H9 (cell line): ENCODE measurements at regions not wholly inside any gene's neighbourhood (a gene's known extent, or its start where the extent isn't known, plus 50 kb on each side); places are given as distances from the start of the nearest gene placed in this dataset.

Source experiments
- DNase-seq: peaks from one replicate; pipeline ENCODE4 v3.0.0-alpha.2; 2017
- H2AFZ ChIP-seq: one replicate; pipeline ENCODE4 v1.6.1; 2013; ENCODE audit warnings: mild to moderate bottlenecking, low read length, control low read depth, moderate library complexity
- H2AK5ac ChIP-seq: 2 replicates; pipeline ENCODE4 v1.6.1; 2013; ENCODE audit warnings: low read length, control low read depth, mixed read lengths; ENCODE audit not compliant: insufficient read length
- H2BK120ac ChIP-seq: one replicate; pipeline ENCODE4 v1.6.1; 2013; ENCODE audit warnings: low read depth, mild to moderate bottlenecking, low read length, control low read depth, inconsistent platforms; ENCODE audit not compliant: poor library complexity, severe bottlenecking
- H2BK12ac ChIP-seq: 2 replicates; pipeline ENCODE4 v1.6.1; 2013; ENCODE audit warnings: low read length, control low read depth, mixed read lengths, low read depth; ENCODE audit not compliant: insufficient read length
- H2BK15ac ChIP-seq: 2 replicates; pipeline ENCODE4 v1.6.1; 2013; ENCODE audit warnings: low read depth, low read length, control low read depth
- H2BK20ac ChIP-seq: one replicate; pipeline ENCODE4 v1.6.1; 2013; ENCODE audit warnings: low read depth, mild to moderate bottlenecking, low read length, control low read depth, inconsistent platforms; ENCODE audit not compliant: poor library complexity, severe bottlenecking
- H2BK5ac ChIP-seq: 2 replicates; pipeline ENCODE4 v1.6.1; 2013; ENCODE audit warnings: low read length, control low read depth, mixed read lengths; ENCODE audit not compliant: insufficient read length
- H3K14ac ChIP-seq: 2 replicates; pipeline ENCODE4 v1.6.1; 2013; ENCODE audit warnings: low read length, control low read depth; ENCODE audit not compliant: insufficient read depth
- H3K18ac ChIP-seq: 2 replicates; pipeline ENCODE4 v1.6.1; 2013; ENCODE audit warnings: low read depth, mild to moderate bottlenecking, mixed read lengths, low read length, control low read depth; ENCODE audit not compliant: insufficient read length
- H3K23ac ChIP-seq: 2 replicates; pipeline ENCODE4 v1.6.1; 2013; ENCODE audit warnings: low read length, control low read depth, mixed read lengths, low read depth; ENCODE audit not compliant: insufficient read length
- H3K23me2 ChIP-seq: 2 replicates; pipeline ENCODE4 v1.6.1; 2013; ENCODE audit warnings: low read depth, mild to moderate bottlenecking, mixed read lengths, low read length, control low read depth; ENCODE audit not compliant: insufficient read length, poor library complexity, severe bottlenecking
- H3K27ac ChIP-seq: 2 replicates; pipeline ENCODE4 v1.5.1; 2013; ENCODE audit warnings: low read length, control low read depth, mixed read lengths, low read depth; ENCODE audit not compliant: insufficient read length
- H3K27me3 ChIP-seq: 2 replicates; pipeline ENCODE4 v1.6.1; 2013; ENCODE audit warnings: low read length, control low read depth, inconsistent platforms; ENCODE audit not compliant: insufficient read depth
- H3K4ac ChIP-seq: 2 replicates; pipeline ENCODE4 v1.6.1; 2013; ENCODE audit warnings: low read depth, mild to moderate bottlenecking, control low read depth, inconsistent platforms, low read length, moderate library complexity
- H3K4me1 ChIP-seq: 2 replicates; pipeline ENCODE4 v1.6.1; 2013; ENCODE audit warnings: low read length, control low read depth, inconsistent platforms; ENCODE audit not compliant: insufficient read depth
- H3K4me2 ChIP-seq: 2 replicates; pipeline ENCODE4 v1.6.1; 2013; ENCODE audit warnings: low read length, control low read depth, mixed read lengths; ENCODE audit not compliant: insufficient read length, insufficient read depth
- H3K56ac ChIP-seq: 2 replicates; pipeline ENCODE4 v1.6.1; 2013; ENCODE audit warnings: low read depth, mild to moderate bottlenecking, mixed read lengths, low read length, control low read depth; ENCODE audit not compliant: insufficient read length
- H3K79me1 ChIP-seq: 2 replicates; pipeline ENCODE4 v1.6.1; 2013; ENCODE audit warnings: low read depth, mild to moderate bottlenecking, moderate library complexity, low read length, control low read depth, inconsistent platforms; ENCODE audit not compliant: insufficient read depth, poor library complexity, severe bottlenecking
- H3K79me2 ChIP-seq: 2 replicates; pipeline ENCODE4 v1.6.1; 2013; ENCODE audit warnings: low read length, control low read depth, inconsistent platforms; ENCODE audit not compliant: insufficient read depth
- H3K9ac ChIP-seq: 2 replicates; pipeline ENCODE4 v1.6.1; 2013; ENCODE audit warnings: low read length, control low read depth, mixed read lengths; ENCODE audit not compliant: insufficient read length; ENCODE audit errors: extremely low read depth
- H3K9me3 ChIP-seq: one replicate; pipeline ENCODE4 v1.6.1; 2013; ENCODE audit warnings: low read depth, low read length, inconsistent platforms; ENCODE audit not compliant: control insufficient read depth
- H3T11ph ChIP-seq: one replicate; pipeline ENCODE4 v1.6.1; 2013; ENCODE audit warnings: mild to moderate bottlenecking, low read length, control low read depth, inconsistent platforms
- H4K20me1 ChIP-seq: one replicate; pipeline ENCODE4 v1.6.1; 2013; ENCODE audit not compliant: control insufficient read depth, insufficient read length, insufficient read depth
- H4K5ac ChIP-seq: 2 replicates; pipeline ENCODE4 v1.6.1; 2013; ENCODE audit warnings: low read depth, mild to moderate bottlenecking, mixed read lengths, low read length, control low read depth; ENCODE audit not compliant: insufficient read length
- H4K8ac ChIP-seq: replicated peaks from 2 replicates; pipeline ENCODE4 v1.6.1; 2013; ENCODE audit warnings: low read length, control low read depth, mixed read lengths, low read depth; ENCODE audit not compliant: insufficient read length
- H4K91ac ChIP-seq: 2 replicates; pipeline ENCODE4 v1.6.1; 2013; ENCODE audit warnings: low read depth, mild to moderate bottlenecking, moderate library complexity, mixed read lengths, low read length, control low read depth; ENCODE audit not compliant: insufficient read length
- H3K27ac Mint-ChIP-seq, 3 experiments: 2 replicates in 2 of 3; 3 replicates in 1 of 3; pipeline ENCODE4 v1.8.0; 2020 to 2021; ENCODE audit warnings: mixed read lengths in 3 of 3, mild to moderate bottlenecking in 1 of 3, moderate library complexity in 1 of 3
- H3K27me3 Mint-ChIP-seq: 2 replicates; pipeline ENCODE4 v1.8.0; 2021; ENCODE audit warnings: low read depth, mild to moderate bottlenecking, moderate library complexity, mixed read lengths
- H3K36me3 Mint-ChIP-seq, 3 experiments: 2 replicates in 2 of 3; 3 replicates in 1 of 3; pipeline ENCODE4 v1.8.0; 2020 to 2021; ENCODE audit warnings: low read depth in 3 of 3, mixed read lengths in 3 of 3; ENCODE audit not compliant: insufficient read depth in 1 of 3
- H3K4me1 Mint-ChIP-seq, 2 experiments: 2 replicates each; pipeline ENCODE4 v1.8.0; 2020; ENCODE audit warnings: mixed read lengths in 2 of 2
- H3K4me3 Mint-ChIP-seq, 2 experiments: 2 replicates in 1 of 2; 3 replicates in 1 of 2; pipeline ENCODE4 v1.8.0; 2020 to 2021; ENCODE audit warnings: mild to moderate bottlenecking in 2 of 2, mixed read lengths in 2 of 2, moderate library complexity in 1 of 2
- H3K9me3 Mint-ChIP-seq, 2 experiments: 2 replicates in 1 of 2; 3 replicates in 1 of 2; pipeline ENCODE4 v1.8.0; 2020; ENCODE audit warnings: mild to moderate bottlenecking in 2 of 2, mixed read lengths in 2 of 2, moderate library complexity in 1 of 2
- CTCF ChIP-seq: fragments of 200-600 bp; sonication (generic); conservative IDR thresholded peaks from 3 replicates; pipeline ENCODE4 v1.8.0; 2021; ENCODE audit warnings: antibody characterized with exemption, mild to moderate bottlenecking
- WGBS: extraction: QIAGEN DNeasy Blood & Tissue Kit; methylation state at CpG from one replicate; pipeline ENCODE4 v1.1.7; 2013; ENCODE audit warnings: missing lambda C conversion rate, low lambda C conversion rate, mixed read lengths; ENCODE audit not compliant: insufficient read length; ENCODE audit errors: extremely low coverage; 5-methylcytosine and 5-hydroxymethylcytosine counted together

- H3K79me1 ChIP-seq, result no peaks in the 10 kb centered on the region
- DNase-seq, result no peak
- H3K18ac ChIP-seq, result no peak overlapping the region
- H3K4me2 ChIP-seq, result no peak overlapping the region
- H3K79me2 ChIP-seq, result no peaks in the 10 kb centered on the region
- H2BK12ac ChIP-seq, result no peak overlapping the region
- H4K20me1 ChIP-seq, result no peaks in the 10 kb centered on the region
- no peak overlapping the region for H2BK20ac ChIP-seq
- H3K27me3 ChIP-seq, result no peaks in the 10 kb centered on the region
- WGBS, result no CpG with 5 or more reads among the region's 4 CpGs
- no peak overlapping the region for H3K27ac Mint-ChIP-seq
- no peaks in the 10 kb centered on the region for H3K9me3 ChIP-seq
- no peaks in the 10 kb centered on the region for H3K4me1 ChIP-seq
- no peak overlapping the region for H3K4ac ChIP-seq
- H2AFZ ChIP-seq, result no peak overlapping the region
- no peak overlapping the region for H3T11ph ChIP-seq
- no peak overlapping the region for H3K4me3 Mint-ChIP-seq
- no peak overlapping the region for H2BK5ac ChIP-seq
- no peak overlapping the region for H3K9ac ChIP-seq
- H3K4me1 Mint-ChIP-seq, result no peaks in the 10 kb centered on the region
- no peaks in the 10 kb centered on the region for H3K27me3 Mint-ChIP-seq
- H3K14ac ChIP-seq, result no peak overlapping the region
- H3K23ac ChIP-seq, result no peak overlapping the region
- no peak overlapping the region for H4K5ac ChIP-seq
- no peak for TF ChIP-seq CTCF
- H2BK15ac ChIP-seq, result no peak overlapping the region
- H2BK120ac ChIP-seq, result no peak overlapping the region
- no peaks in the 10 kb centered on the region for H3K9me3 Mint-ChIP-seq
- no peak overlapping the region for H2AK5ac ChIP-seq
- no peaks in the 10 kb centered on the region for H3K23me2 ChIP-seq
- no peak overlapping the region for H4K91ac ChIP-seq
- no peaks in the 10 kb centered on the region for H3K36me3 Mint-ChIP-seq
- no peak overlapping the region for H3K27ac ChIP-seq
- H3K56ac ChIP-seq, result no peak overlapping the region
- H4K8ac ChIP-seq, result no peak overlapping the region
Observed at GRCh38 chr3:76378789-76379188, 593.4 kb upstream of the ZNF717 start.
